ENCODE measurements at regions not wholly inside any gene's neighbourhood (a gene's known extent, or its start where the extent isn't known, plus 50 kb on each side); places are given as distances from the start of the nearest gene placed in this dataset.
"Not testable (repeated sequence)": the region's sequence is repeated elsewhere in the genome, so short reads cannot be mapped to it uniquely, and the experiment has no call there.

GRCh38 chr10:21114683-21115082 lies 217.6 kb upstream of the NEBL start:
- TF ChIP-seq CTCF (IDR thresholded peaks at IDR 0.05; ENCODE audit: low read depth, low read length): no peak
- DNase-seq (ENCODE audit: extremely low read depth, low read depth): no peak

- no peak for DNase-seq (ENCODE audit: extremely low read depth, low read depth)
- TF ChIP-seq CTCF (IDR thresholded peaks at IDR 0.05; ENCODE audit: low read depth, low read length): no peak
Measured at GRCh38 chr10:21110358-21110757, 213.2 kb upstream of the NEBL start.

GRCh38 chr10:21106931-21107330 lies 209.8 kb upstream of the NEBL start:
- not testable (repeated sequence) for DNase-seq (ENCODE audit: extremely low read depth, low read depth)

- DNase-seq (ENCODE audit: extremely low read depth, low read depth): not testable (repeated sequence)
Measured at GRCh38 chr10:21105331-21105730, 208.2 kb upstream of the NEBL start.

GRCh38 chr10:21100871-21101514 lies 203.9 kb upstream of the NEBL start:
- no peak for TF ChIP-seq CTCF (IDR thresholded peaks at IDR 0.05; ENCODE audit: low read depth, low read length)
- no peak for DNase-seq (ENCODE audit: extremely low read depth, low read depth)

- DNase-seq (ENCODE audit: extremely low read depth, low read depth): no peak
- no peak for TF ChIP-seq CTCF (IDR thresholded peaks at IDR 0.05; ENCODE audit: low read depth, low read length)
Measured at GRCh38 chr10:21100190-21100589, 203.1 kb upstream of the NEBL start.

- TF ChIP-seq CTCF (IDR thresholded peaks at IDR 0.05; ENCODE audit: low read depth, low read length): no peak
- DNase-seq (ENCODE audit: extremely low read depth, low read depth): no peak
Measured at GRCh38 chr10:21099291-21100062, 202.4 kb upstream of the NEBL start.

GRCh38 chr10:21097926-21098355 lies 200.8 kb upstream of the NEBL start:
- TF ChIP-seq CTCF (IDR thresholded peaks at IDR 0.05; ENCODE audit: low read depth, low read length): no peak

More at GRCh38 chr10:21097926-21098355, 200.8 kb upstream of the NEBL start:
- DNase-seq (ENCODE audit: extremely low read depth, low read depth): no peak
